ENCODE measurements at regions not wholly inside any gene's neighbourhood (a gene's known extent, or its start where the extent isn't known, plus 50 kb on each side); places are given as distances from the start of the nearest gene placed in this dataset.

- no peak for TF ChIP-seq POLR2A (IDR thresholded peaks at IDR 0.05)
- TF ChIP-seq CTCF (IDR thresholded peaks at IDR 0.05): no peak
Observed at GRCh38 chr4:156497486-156497885, 474.1 kb downstream of the PDGFC start.
